ENCODE measurements at regions not wholly inside any gene's neighbourhood (a gene's known extent, or its start where the extent isn't known, plus 50 kb on each side); places are given as distances from the start of the nearest gene placed in this dataset.

DNA sequence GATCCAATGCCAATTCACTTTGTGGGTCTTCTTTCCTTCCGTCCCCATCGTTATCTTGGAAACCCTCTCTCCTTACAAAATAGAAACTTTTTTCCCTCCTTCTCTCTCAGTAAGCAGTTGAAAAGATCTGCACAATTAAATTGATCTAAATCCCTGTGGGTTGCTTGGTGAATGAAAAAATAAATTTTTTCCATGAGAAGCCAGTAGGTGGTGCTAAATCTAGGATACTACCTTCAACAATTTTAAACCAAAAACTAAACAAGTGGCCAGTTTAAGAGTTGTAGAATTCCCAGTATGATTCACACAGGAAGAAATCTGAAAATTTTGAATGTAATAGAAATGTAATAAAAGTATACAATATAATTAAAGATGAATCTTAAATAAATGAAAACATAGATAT is 990.3 kb upstream of the ZNF722 start:
- Histone ChIP-seq H3K79me2 (replicated peaks; ENCODE audit: insufficient read depth) (no peaks in the 10 kb centered on the region), H3F3A (replicated peaks; ENCODE audit: low read depth) (no peaks in the 10 kb centered on the region), H3K9me2 (ENCODE audit: insufficient read depth) (no peaks in the 10 kb centered on the region), H3K4me1 (ENCODE audit: insufficient read depth) (no peaks in the 10 kb centered on the region), H3K4me3 (no peak overlapping the region), H2AFZ (no peak overlapping the region), H3K36me3 (ENCODE audit: insufficient read depth) (peaks cover 7% of the 10 kb centered on the region; the same call in 1 of the 2 replicates), H3K4me2 (no peak overlapping the region), H4K20me1 (replicated peaks; ENCODE audit: insufficient read depth) (no peaks in the 10 kb centered on the region), H3K27ac (ENCODE audit: low read depth) (no peak overlapping the region), H3K27me3 (ENCODE audit: insufficient read depth) (no peaks in the 10 kb centered on the region)
- peaks cover 27% of the 10 kb centered on the region for H3K36me3 Mint-ChIP-seq (ENCODE audit: low read depth)
- no peak overlapping the region for H3K27ac Mint-ChIP-seq
- peaks cover 8% of the 10 kb centered on the region for H3K27me3 Mint-ChIP-seq (ENCODE audit: insufficient read depth, low read depth, poor library complexity)
- H3K4me1 Mint-ChIP-seq, result no peaks in the 10 kb centered on the region
- peaks cover 35% of the 10 kb centered on the region for H3K9me3 Mint-ChIP-seq
- no peak for TF ChIP-seq EZH2 (IDR thresholded peaks at IDR 0.05; ENCODE audit: low read depth, unreplicated experiment)
- TF ChIP-seq, protein P1, sequence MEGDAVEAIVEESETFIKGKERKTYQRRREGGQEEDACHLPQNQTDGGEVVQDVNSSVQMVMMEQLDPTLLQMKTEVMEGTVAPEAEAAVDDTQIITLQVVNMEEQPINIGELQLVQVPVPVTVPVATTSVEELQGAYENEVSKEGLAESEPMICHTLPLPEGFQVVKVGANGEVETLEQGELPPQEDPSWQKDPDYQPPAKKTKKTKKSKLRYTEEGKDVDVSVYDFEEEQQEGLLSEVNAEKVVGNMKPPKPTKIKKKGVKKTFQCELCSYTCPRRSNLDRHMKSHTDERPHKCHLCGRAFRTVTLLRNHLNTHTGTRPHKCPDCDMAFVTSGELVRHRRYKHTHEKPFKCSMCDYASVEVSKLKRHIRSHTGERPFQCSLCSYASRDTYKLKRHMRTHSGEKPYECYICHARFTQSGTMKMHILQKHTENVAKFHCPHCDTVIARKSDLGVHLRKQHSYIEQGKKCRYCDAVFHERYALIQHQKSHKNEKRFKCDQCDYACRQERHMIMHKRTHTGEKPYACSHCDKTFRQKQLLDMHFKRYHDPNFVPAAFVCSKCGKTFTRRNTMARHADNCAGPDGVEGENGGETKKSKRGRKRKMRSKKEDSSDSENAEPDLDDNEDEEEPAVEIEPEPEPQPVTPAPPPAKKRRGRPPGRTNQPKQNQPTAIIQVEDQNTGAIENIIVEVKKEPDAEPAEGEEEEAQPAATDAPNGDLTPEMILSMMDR (conservative IDR thresholded peaks at IDR 0.05; ENCODE audit: low read depth in 2 of 2), result peak in 1 of 2 experiments; percentile 39; a peak in 2 of 4 replicates
- peak; percentile 3 for DNase-seq (ENCODE audit: low spot score)
- ATAC-seq, result no peak
- H3K4me3 Mint-ChIP-seq, result no peak overlapping the region

DNA sequence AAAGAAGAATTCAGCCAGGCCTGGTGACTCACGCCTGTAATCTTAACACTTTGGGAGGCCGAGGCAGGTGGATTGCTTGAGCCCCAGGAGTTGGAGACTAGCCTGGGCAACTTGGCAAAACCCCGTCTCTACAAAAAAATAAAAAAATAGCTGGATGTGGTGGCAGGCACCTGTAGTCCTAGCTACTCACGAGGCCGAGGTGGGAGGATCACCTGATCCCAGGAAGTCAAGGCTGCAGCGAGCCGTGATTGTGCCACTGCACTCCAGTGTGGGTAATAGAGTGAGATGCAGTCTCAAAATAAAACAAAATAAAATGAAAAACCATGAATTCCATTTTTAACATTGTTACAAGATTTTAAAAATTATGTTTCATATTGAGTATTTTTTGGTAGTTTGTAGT is 988.9 kb upstream of the ZNF722 start:
- ATAC-seq (no peak), DNase-seq (ENCODE audit: low spot score) (no peak)
- Mint-ChIP-seq H3K27ac (no peak overlapping the region), H3K4me3 (no peak overlapping the region), H3K4me1 (no peaks in the 10 kb centered on the region), H3K27me3 (ENCODE audit: insufficient read depth, low read depth, poor library complexity) (peaks cover 12% of the 10 kb centered on the region), H3K9me3 (peaks cover 22% of the 10 kb centered on the region), H3K36me3 (ENCODE audit: low read depth) (peaks cover 33% of the 10 kb centered on the region)
- Histone ChIP-seq H4K20me1 (replicated peaks; ENCODE audit: insufficient read depth) (no peaks in the 10 kb centered on the region), H3K27me3 (ENCODE audit: insufficient read depth) (no peaks in the 10 kb centered on the region), H3K36me3 (ENCODE audit: insufficient read depth) (peaks cover 7% of the 10 kb centered on the region; the same call in 1 of the 2 replicates), H3F3A (replicated peaks; ENCODE audit: low read depth) (no peaks in the 10 kb centered on the region), H3K4me1 (ENCODE audit: insufficient read depth) (no peaks in the 10 kb centered on the region), H3K9me2 (ENCODE audit: insufficient read depth) (no peaks in the 10 kb centered on the region), H3K4me3 (no peak overlapping the region), H2AFZ (no peak overlapping the region), H3K4me2 (no peak overlapping the region), H3K79me2 (replicated peaks; ENCODE audit: insufficient read depth) (no peaks in the 10 kb centered on the region), H3K27ac (ENCODE audit: low read depth) (no peak overlapping the region)
- TF ChIP-seq, protein P1 (conservative IDR thresholded peaks at IDR 0.05; ENCODE audit: low read depth in 2 of 2), result no peak
- TF ChIP-seq, protein P2, sequence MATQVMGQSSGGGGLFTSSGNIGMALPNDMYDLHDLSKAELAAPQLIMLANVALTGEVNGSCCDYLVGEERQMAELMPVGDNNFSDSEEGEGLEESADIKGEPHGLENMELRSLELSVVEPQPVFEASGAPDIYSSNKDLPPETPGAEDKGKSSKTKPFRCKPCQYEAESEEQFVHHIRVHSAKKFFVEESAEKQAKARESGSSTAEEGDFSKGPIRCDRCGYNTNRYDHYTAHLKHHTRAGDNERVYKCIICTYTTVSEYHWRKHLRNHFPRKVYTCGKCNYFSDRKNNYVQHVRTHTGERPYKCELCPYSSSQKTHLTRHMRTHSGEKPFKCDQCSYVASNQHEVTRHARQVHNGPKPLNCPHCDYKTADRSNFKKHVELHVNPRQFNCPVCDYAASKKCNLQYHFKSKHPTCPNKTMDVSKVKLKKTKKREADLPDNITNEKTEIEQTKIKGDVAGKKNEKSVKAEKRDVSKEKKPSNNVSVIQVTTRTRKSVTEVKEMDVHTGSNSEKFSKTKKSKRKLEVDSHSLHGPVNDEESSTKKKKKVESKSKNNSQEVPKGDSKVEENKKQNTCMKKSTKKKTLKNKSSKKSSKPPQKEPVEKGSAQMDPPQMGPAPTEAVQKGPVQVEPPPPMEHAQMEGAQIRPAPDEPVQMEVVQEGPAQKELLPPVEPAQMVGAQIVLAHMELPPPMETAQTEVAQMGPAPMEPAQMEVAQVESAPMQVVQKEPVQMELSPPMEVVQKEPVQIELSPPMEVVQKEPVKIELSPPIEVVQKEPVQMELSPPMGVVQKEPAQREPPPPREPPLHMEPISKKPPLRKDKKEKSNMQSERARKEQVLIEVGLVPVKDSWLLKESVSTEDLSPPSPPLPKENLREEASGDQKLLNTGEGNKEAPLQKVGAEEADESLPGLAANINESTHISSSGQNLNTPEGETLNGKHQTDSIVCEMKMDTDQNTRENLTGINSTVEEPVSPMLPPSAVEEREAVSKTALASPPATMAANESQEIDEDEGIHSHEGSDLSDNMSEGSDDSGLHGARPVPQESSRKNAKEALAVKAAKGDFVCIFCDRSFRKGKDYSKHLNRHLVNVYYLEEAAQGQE (IDR thresholded peaks at IDR 0.05; ENCODE audit: unreplicated experiment), result no peak
- no peak for TF ChIP-seq CREB1 (CRISPR knock-in tag; IDR thresholded peaks at IDR 0.05; ENCODE audit: low read depth)
- TF ChIP-seq STAT1 (IDR thresholded peaks at IDR 0.05; ENCODE audit: unreplicated experiment), result no peak
- no peak for TF ChIP-seq EZH2phosphoT487 (IDR thresholded peaks at IDR 0.05; ENCODE audit: unreplicated experiment)
- no peak for TF ChIP-seq POLR2AphosphoS5 (IDR thresholded peaks at IDR 0.05; ENCODE audit: low read depth)
- no peak for TF ChIP-seq NANOG (IDR thresholded peaks at IDR 0.05; ENCODE audit: borderline replicate concordance)
- TF ChIP-seq, protein P3, sequence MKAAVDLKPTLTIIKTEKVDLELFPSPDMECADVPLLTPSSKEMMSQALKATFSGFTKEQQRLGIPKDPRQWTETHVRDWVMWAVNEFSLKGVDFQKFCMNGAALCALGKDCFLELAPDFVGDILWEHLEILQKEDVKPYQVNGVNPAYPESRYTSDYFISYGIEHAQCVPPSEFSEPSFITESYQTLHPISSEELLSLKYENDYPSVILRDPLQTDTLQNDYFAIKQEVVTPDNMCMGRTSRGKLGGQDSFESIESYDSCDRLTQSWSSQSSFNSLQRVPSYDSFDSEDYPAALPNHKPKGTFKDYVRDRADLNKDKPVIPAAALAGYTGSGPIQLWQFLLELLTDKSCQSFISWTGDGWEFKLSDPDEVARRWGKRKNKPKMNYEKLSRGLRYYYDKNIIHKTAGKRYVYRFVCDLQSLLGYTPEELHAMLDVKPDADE (IDR thresholded peaks at IDR 0.05), result no peak
- TF ChIP-seq EZH2 (IDR thresholded peaks at IDR 0.05; ENCODE audit: low read depth, unreplicated experiment), result no peak
- TF ChIP-seq JUNB (IDR thresholded peaks at IDR 0.05; ENCODE audit: unreplicated experiment), result no peak
- no peak for TF ChIP-seq ZNF114 (CRISPR knock-in tag; IDR thresholded peaks at IDR 0.05)
